H1 (cell line): ENCODE measurements at regions not wholly inside any gene's neighbourhood (a gene's known extent, or its start where the extent isn't known, plus 50 kb on each side); places are given as distances from the start of the nearest gene placed in this dataset.

Experiments
- CEBPB ChIP-seq: IDR thresholded peaks from 2 replicates; pipeline ENCODE4 v1.6.1; 2012; ENCODE audit warnings: low read depth, low read length
- CTBP2 ChIP-seq: IDR thresholded peaks from 2 replicates; pipeline ENCODE4 v1.7.0; 2011; ENCODE audit warnings: borderline replicate concordance, mild to moderate bottlenecking, moderate library complexity, mixed read lengths, low read length; ENCODE audit not compliant: insufficient read depth, insufficient read length
- KDM1A ChIP-seq: fragments of 200-600, 300-600 bp; sonication (generic); IDR thresholded peaks from 2 replicates; pipeline ENCODE4 v1.7.1; 2016; ENCODE audit warnings: mild to moderate bottlenecking, low read length, borderline replicate concordance
- KDM5A ChIP-seq: fragments of 200-600 bp; IDR thresholded peaks from 2 replicates; pipeline ENCODE4 v1.7.1; 2012; ENCODE audit warnings: mild to moderate bottlenecking, low read length, inconsistent platforms, mixed read lengths

- TF ChIP-seq CEBPB: no peak
- TF ChIP-seq KDM5A: no peak
- TF ChIP-seq KDM1A: no peak
- TF ChIP-seq CTBP2: no peak
Measured at GRCh38 chr17:72487731-72488494, 367.1 kb downstream of the SOX9 start (continued).
